Glomerular endothelial cell (primary cell): ENCODE measurements at regions not wholly inside any gene's neighbourhood (a gene's known extent, or its start where the extent isn't known, plus 50 kb on each side); places are given as distances from the start of the nearest gene placed in this dataset.

Source experiments
- DNase-seq: peaks from one replicate; pipeline ENCODE4 v3.0.0-alpha.2; 2011; ENCODE audit warnings: low read depth, low spot score; ENCODE audit errors: extremely low read depth

- no peak for DNase-seq
Observed at GRCh38 chr20:60653111-60653845, 598.8 kb upstream of the CDH4 start.

- DNase-seq: no peak
Observed at GRCh38 chr20:60658681-60659080, 593.4 kb upstream of the CDH4 start.

GRCh38 chr20:60659240-60659639 is 592.8 kb upstream of the CDH4 start:
- DNase-seq: no peak

GRCh38 chr20:60662307-60662706 is 589.8 kb upstream of the CDH4 start:
- no peak for DNase-seq

GRCh38 chr20:60664106-60664505 is 588.0 kb upstream of the CDH4 start:
- DNase-seq: no peak

- DNase-seq: no peak
Observed at GRCh38 chr20:60667641-60668040, 584.4 kb upstream of the CDH4 start.

- no peak for DNase-seq
Observed at GRCh38 chr20:60669211-60669610, 582.9 kb upstream of the CDH4 start.

GRCh38 chr20:60676011-60676410 is 576.0 kb upstream of the CDH4 start:
- no peak for DNase-seq

- no peak for DNase-seq
Observed at GRCh38 chr20:60677819-60678218, 574.2 kb upstream of the CDH4 start.

GRCh38 chr20:60680554-60680953 is 571.5 kb upstream of the CDH4 start:
- DNase-seq: no peak

- DNase-seq: no peak
Observed at GRCh38 chr20:60687213-60687612, 564.8 kb upstream of the CDH4 start.

- DNase-seq: no peak
Observed at GRCh38 chr20:60690771-60691170, 561.3 kb upstream of the CDH4 start.

- DNase-seq: no peak
Observed at GRCh38 chr20:60691966-60692615, 560.0 kb upstream of the CDH4 start.

GRCh38 chr20:60693496-60694133 is 558.4 kb upstream of the CDH4 start:
- DNase-seq: no peak

GRCh38 chr20:60694763-60695162 is 557.3 kb upstream of the CDH4 start:
- no peak for DNase-seq

- no peak for DNase-seq
Observed at GRCh38 chr20:60695226-60696000, 556.6 kb upstream of the CDH4 start.

- DNase-seq: no peak
Observed at GRCh38 chr20:60697252-60697651, 554.8 kb upstream of the CDH4 start.

- DNase-seq: no peak
Observed at GRCh38 chr20:60700728-60701127, 551.3 kb upstream of the CDH4 start.

- DNase-seq: no peak
Observed at GRCh38 chr20:60704147-60704546, 547.9 kb upstream of the CDH4 start.

GRCh38 chr20:60713396-60713795 is 538.7 kb upstream of the CDH4 start:
- DNase-seq: no peak

- DNase-seq: no peak
Observed at GRCh38 chr20:60715172-60715571, 536.9 kb upstream of the CDH4 start.
